AG10803 (cell line): ENCODE measurements at regions not wholly inside any gene's neighbourhood (a gene's known extent, or its start where the extent isn't known, plus 50 kb on each side); places are given as distances from the start of the nearest gene placed in this dataset.
A peak's percentile ranks its signal among the peaks of the same experiment; 100 is the strongest.

Experiments
- DNase-seq: peaks from one replicate; pipeline ENCODE4 v3.0.0; 2010; ENCODE audit warnings: low read depth
- H3K4me3 ChIP-seq: 2 replicates; pipeline ENCODE4 v1.5.1; 2011; ENCODE audit warnings: mild to moderate bottlenecking, low read length, control low read depth
- TF ChIP-seq, protein P1 (sequence below): conservative IDR thresholded peaks from 2 replicates; pipeline ENCODE4 v1.5.1; 2011; ENCODE audit warnings: mild to moderate bottlenecking, low read length, control low read depth, inconsistent platforms

DNA sequence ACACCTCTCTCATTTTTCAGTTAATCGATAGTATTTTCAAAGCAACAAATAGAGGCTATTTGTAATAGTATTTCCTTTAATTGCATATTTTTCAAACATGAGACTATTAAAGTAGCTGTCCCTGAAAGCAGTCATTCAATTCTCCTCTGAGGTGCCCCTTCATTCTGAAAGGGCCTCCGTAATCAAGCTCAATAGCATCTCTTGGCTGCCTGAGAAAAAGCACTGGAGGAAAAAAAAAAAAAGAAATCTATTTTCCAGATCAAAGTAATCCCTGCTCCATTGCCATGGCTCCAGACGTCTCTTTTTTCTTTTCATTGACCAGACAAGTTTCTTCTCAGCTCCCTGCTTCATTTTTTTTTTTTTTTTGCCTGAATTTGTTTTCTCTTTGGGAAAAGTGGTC, 154.5 kb upstream of the BLID start:
- H3K4me3 ChIP-seq, result no peak overlapping the region
- TF ChIP-seq, protein P1, sequence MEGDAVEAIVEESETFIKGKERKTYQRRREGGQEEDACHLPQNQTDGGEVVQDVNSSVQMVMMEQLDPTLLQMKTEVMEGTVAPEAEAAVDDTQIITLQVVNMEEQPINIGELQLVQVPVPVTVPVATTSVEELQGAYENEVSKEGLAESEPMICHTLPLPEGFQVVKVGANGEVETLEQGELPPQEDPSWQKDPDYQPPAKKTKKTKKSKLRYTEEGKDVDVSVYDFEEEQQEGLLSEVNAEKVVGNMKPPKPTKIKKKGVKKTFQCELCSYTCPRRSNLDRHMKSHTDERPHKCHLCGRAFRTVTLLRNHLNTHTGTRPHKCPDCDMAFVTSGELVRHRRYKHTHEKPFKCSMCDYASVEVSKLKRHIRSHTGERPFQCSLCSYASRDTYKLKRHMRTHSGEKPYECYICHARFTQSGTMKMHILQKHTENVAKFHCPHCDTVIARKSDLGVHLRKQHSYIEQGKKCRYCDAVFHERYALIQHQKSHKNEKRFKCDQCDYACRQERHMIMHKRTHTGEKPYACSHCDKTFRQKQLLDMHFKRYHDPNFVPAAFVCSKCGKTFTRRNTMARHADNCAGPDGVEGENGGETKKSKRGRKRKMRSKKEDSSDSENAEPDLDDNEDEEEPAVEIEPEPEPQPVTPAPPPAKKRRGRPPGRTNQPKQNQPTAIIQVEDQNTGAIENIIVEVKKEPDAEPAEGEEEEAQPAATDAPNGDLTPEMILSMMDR, result no peak
- no peak for DNase-seq

DNA sequence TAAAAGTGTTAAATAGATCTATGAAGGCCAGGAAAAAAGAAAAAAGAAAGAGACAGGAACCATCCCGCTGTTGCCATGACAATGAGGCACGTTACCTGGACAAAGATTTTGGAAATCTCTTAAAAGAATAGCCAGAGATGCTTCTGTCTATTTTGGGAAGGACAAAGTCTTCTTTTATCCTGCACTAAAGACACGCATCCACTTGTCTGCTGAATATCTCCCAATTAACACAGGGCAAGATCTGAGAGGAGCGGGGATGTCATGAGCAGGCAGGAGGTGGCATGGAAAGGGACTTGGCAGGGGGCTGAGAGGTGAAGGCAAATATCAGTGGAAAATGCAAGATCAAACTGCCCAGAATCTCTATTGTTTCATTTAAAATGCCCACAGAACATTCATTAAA, 153.8 kb upstream of the BLID start:
- DNase-seq, result no peak
- TF ChIP-seq, protein P1, result no peak
- H3K4me3 ChIP-seq, result no peak overlapping the region

DNA sequence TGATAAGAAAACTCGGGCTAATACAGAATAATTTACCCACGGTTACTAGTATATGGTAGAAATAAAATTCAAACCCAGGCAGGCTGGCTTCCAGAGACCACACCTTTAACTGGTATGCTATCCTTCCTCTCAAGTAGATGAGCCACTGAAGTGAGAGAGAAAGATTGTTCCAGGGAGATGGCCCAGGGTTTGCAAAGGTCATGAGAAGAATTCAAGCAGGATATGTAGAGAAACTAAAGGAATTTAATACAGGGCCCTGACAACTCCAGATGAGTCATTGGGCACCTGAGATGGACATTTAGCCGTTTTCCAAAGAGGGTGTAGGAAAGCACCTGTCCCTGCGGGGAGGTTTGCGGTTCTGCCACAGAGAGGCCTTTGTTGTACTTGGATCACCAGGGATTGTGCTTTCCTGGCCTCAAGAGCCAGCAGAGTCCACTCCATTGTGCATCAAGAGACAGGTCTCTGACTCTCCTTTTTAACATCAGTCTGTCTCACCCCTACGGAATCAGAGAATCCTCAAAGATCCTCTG, 152.7 kb upstream of the BLID start:
- no peak overlapping the region for H3K4me3 ChIP-seq
- DNase-seq, result no peak
- TF ChIP-seq, protein P1, result no peak

DNA sequence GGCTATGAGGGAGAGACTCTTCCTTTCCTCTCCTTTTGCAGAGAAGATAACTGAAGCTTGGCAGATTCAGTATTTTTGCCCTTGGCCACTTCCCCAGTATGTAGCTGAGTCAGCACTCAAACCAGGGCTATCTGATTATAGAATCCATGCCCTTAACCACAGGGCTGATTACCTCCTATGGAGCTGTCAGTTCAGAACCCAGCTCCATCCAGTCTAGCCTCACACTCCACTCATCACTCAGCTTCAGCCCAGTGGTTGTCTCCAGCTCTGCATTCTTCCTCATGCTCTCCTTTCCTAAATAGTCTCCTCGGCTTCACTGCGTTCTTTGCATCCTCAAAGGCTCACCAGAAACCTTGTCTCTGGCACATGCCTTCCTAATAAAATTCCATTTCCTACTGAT, 151.6 kb upstream of the BLID start:
- no peak overlapping the region for H3K4me3 ChIP-seq
- TF ChIP-seq, protein P1, result no peak
- peak; percentile 86 for DNase-seq

DNA sequence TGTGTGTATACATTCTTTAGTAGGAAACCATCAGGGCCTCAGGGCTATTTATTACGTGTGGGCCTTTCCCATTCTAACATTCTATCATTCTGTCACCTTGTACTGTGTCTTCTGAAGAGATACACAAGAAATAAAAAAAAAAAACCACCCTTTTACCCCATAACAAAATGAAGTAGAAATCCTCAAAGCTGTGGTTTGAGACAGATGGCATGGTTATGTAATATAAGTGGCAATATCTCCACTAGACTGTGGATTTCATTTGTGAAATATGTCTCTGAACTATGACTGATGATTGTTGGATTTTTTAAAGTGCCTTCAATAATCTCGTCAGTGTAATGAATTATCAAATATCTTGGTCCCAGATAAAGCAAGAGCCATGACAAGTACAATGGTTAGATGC, 150.0 kb upstream of the BLID start:
- no peak for DNase-seq
- no peak overlapping the region for H3K4me3 ChIP-seq
- TF ChIP-seq, protein P1, result no peak

DNA sequence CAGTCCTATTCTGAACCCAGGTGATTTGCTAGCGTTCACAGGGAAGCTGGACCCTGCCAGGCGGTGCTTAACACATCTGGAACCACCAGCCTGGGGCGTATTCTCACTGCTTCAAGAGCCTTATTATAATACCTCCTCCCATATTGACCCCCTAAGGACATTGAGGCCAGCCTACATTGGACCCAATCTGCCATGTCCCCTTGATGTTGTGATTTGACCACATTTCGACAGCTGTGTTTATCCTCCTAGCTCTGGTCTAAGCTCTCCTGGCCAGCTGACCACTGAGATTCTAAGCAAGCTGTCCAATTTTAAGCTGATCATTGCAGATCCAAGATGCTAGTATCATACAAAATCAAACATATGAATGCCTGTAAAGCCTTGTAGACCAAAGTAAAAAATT, 148.1 kb upstream of the BLID start:
- no peak overlapping the region for H3K4me3 ChIP-seq
- DNase-seq, result no peak
- TF ChIP-seq, protein P1, result no peak

DNA sequence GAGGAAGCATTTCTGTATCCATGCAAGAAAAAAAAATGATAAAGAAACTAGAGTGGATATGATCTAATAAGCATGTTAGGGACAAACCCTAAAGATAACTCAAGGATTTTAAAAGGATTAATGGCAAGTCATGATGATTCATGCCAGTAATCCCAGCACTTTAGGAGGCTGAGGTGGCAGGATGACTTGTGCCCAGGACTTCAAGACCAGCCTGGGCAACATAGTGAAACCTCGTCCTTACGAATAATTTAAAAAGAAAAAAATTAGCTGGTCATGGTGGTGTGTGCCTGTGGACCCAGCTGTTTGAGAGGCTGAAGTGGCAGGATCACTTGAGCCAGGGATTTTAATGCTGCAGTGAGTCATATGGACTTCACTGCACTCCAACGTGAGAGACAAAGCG, 145.5 kb upstream of the BLID start:
- no peak for DNase-seq
- TF ChIP-seq, protein P1, result no peak
- H3K4me3 ChIP-seq, result no peak overlapping the region
